CD4-positive, alpha-beta memory T cell (primary cell): ENCODE measurements at regions not wholly inside any gene's neighbourhood (a gene's known extent, or its start where the extent isn't known, plus 50 kb on each side); places are given as distances from the start of the nearest gene placed in this dataset.

Source experiments
- CTCF ChIA-PET: fragments of 350-600 bp; sonication (Branson Sonifier 250); formaldehyde crosslinking; loops from one replicate; lab custom pipeline; 2021; ENCODE audit warnings: inconsistent platforms; ENCODE audit not compliant: partially characterized antibody; lab: Charles Lee
- POLR2A ChIA-PET: fragments of 350-600 bp; sonication (Branson Sonifier 250); formaldehyde crosslinking; loops from one replicate; lab custom pipeline; 2021; ENCODE audit not compliant: partially characterized antibody; lab: Charles Lee
- DNase-seq, 5 donors: peaks; one replicate each; pipeline versions ENCODE4 v3.0.0 to v3.0.0-alpha.2; 2020 to 2022; ENCODE audit warnings: mixed read lengths in 1 of 5
- H3K27ac ChIP-seq: one replicate; pipeline ENCODE4 v1.7.0; 2013; ENCODE audit warnings: low read depth, low read length
- H3K27me3 ChIP-seq: 2 replicates; pipeline ENCODE4 v1.7.0; 2013; ENCODE audit warnings: mild to moderate bottlenecking, low read length, moderate library complexity; ENCODE audit not compliant: insufficient read depth
- H3K36me3 ChIP-seq: 2 replicates; pipeline ENCODE4 v1.7.0; 2013; ENCODE audit warnings: mild to moderate bottlenecking, low read length, moderate library complexity; ENCODE audit not compliant: insufficient read depth
- H3K4me1 ChIP-seq: 2 replicates; pipeline ENCODE4 v1.7.0; 2013; ENCODE audit warnings: mild to moderate bottlenecking, low read length, moderate library complexity; ENCODE audit not compliant: insufficient read depth
- H3K4me3 ChIP-seq, 2 donors: one replicate each; pipeline ENCODE4 v1.7.0; 2013; ENCODE audit warnings: low read length in 2 of 2, mild to moderate bottlenecking in 1 of 2
- H3K9me3 ChIP-seq, 2 donors: one replicate each; pipeline ENCODE4 v1.7.0; 2013; ENCODE audit warnings: low read length in 2 of 2, control low read depth in 1 of 2; ENCODE audit not compliant: control insufficient read depth in 1 of 2
- H3K27ac Mint-ChIP-seq, 7 donors: one replicate each; pipeline ENCODE4 v1.8.0; 2020 to 2021; ENCODE audit warnings: mixed read lengths in 7 of 7, mild to moderate bottlenecking in 6 of 7, inconsistent platforms in 3 of 7, moderate library complexity in 3 of 7
- H3K27me3 Mint-ChIP-seq, 2 donors: one replicate each; pipeline ENCODE4 v1.8.0; 2020 to 2021; ENCODE audit warnings: mixed read lengths in 2 of 2
- H3K36me3 Mint-ChIP-seq, 2 donors: one replicate each; pipeline ENCODE4 v1.8.0; 2020 to 2021; ENCODE audit warnings: mixed read lengths in 2 of 2, inconsistent platforms in 1 of 2, mild to moderate bottlenecking in 1 of 2
- H3K4me1 Mint-ChIP-seq, 4 donors: one replicate each; pipeline ENCODE4 v1.8.0; 2020 to 2021; ENCODE audit warnings: mixed read lengths in 4 of 4, mild to moderate bottlenecking in 1 of 4
- H3K4me3 Mint-ChIP-seq, 8 donors: one replicate each; pipeline ENCODE4 v1.8.0; 2020 to 2021; ENCODE audit warnings: mixed read lengths in 8 of 8, mild to moderate bottlenecking in 7 of 8, moderate library complexity in 6 of 8, inconsistent platforms in 3 of 8
- H3K9me3 Mint-ChIP-seq, 8 donors: one replicate each; pipeline ENCODE4 v1.8.0; 2020 to 2021; ENCODE audit warnings: mixed read lengths in 8 of 8, mild to moderate bottlenecking in 5 of 8, inconsistent platforms in 3 of 8, moderate library complexity in 1 of 8
- intact Hi-C: fragments of 100-400 bp; cut with micrococcal nuclease; formaldehyde crosslinking; loops from one replicate; pipeline ENCODE4 v1.15.1; 2023

- Histone ChIP-seq H3K27ac (no peak overlapping the region), H3K4me3 (no peak overlapping the region), H3K9me3 (no peaks in the 10 kb centered on the region), H3K4me1 (no peaks in the 10 kb centered on the region), H3K36me3 (no peaks in the 10 kb centered on the region), H3K27me3 (no peaks in the 10 kb centered on the region)
- no peak overlapping the region for H3K4me3 Mint-ChIP-seq
- no peak for DNase-seq
- H3K9me3 Mint-ChIP-seq: peaks cover 0 to 3% (median 0%) of the 10 kb centered on the region in 8 donors
- POLR2A ChIA-PET: no interaction called here
- H3K36me3 Mint-ChIP-seq: no peaks in the 10 kb centered on the region
- intact Hi-C loops: no loop called here
- no peaks in the 10 kb centered on the region for H3K4me1 Mint-ChIP-seq
- CTCF ChIA-PET: no interaction called here
- peaks cover 1 to 3% of the 10 kb centered on the region in 2 donors for H3K27me3 Mint-ChIP-seq
- H3K27ac Mint-ChIP-seq: no peak overlapping the region
These were observed 361.8 kb upstream of the CPEB2 start for GRCh38 chr4:14640476-14640875.

- no peak for DNase-seq
- intact Hi-C loops: no loop called here
- POLR2A ChIA-PET: no interaction called here
- no peak overlapping the region for H3K27ac ChIP-seq
- no peak overlapping the region for H3K4me3 ChIP-seq
- H3K36me3 Mint-ChIP-seq: no peaks in the 10 kb centered on the region
- no peaks in the 10 kb centered on the region for H3K4me1 Mint-ChIP-seq
- no peaks in the 10 kb centered on the region for H3K9me3 ChIP-seq
- H3K36me3 ChIP-seq: no peaks in the 10 kb centered on the region
- no peak overlapping the region for H3K4me3 Mint-ChIP-seq
- H3K27me3 Mint-ChIP-seq: peaks cover 0 to 3% of the 10 kb centered on the region in 2 donors
- peaks cover 0 to 3% (median 0%) of the 10 kb centered on the region in 8 donors for H3K9me3 Mint-ChIP-seq
- H3K27ac Mint-ChIP-seq: peak overlapping the region in 1 of 7 donors; percentile 32
- no peaks in the 10 kb centered on the region for H3K4me1 ChIP-seq
- CTCF ChIA-PET: no interaction called here
- no peaks in the 10 kb centered on the region for H3K27me3 ChIP-seq
These were observed 360.4 kb upstream of the CPEB2 start for GRCh38 chr4:14641871-14642270.

DNA sequence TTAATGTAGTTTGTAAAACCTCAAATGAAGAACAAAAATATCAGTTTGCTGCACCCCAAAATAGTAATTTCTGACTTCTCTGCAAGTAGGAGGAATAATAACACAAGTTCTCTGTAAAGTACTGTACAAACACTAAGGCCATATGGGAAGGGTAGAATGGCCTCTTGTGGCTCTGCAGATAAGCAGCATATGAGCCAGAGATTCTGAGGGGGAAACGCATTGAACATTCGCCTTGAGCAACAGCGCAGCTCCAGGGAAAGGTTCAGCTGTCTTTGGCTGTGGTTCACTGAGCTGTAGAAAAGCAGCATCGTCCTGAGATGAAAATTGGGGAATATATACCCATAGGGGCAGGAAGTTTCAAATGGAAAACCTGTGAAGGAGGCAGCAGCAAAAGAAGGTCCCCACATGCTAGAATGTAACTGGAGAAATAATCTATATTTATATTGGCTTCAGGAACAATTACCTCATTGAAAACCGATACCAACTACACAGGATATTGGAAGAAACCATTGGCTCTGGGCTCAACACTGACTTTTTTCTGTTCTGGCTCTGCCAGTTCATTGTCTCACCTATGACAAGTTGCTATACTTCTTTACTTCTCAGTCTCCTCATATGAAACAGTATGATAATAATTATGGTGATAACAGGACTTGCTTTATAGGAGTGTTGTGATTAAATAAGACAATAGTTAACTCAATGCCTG is 357.6 kb upstream of the CPEB2 start:
- Mint-ChIP-seq H3K36me3 (no peaks in the 10 kb centered on the region), H3K27ac (no peak overlapping the region), H3K27me3 (no peaks in the 10 kb centered on the region), H3K4me1 (no peaks in the 10 kb centered on the region), H3K9me3 (peaks cover 0 to 6% (median 1%) of the 10 kb centered on the region in 8 donors), H3K4me3 (no peak overlapping the region)
- no peaks in the 10 kb centered on the region for H3K27me3 ChIP-seq
- no peak overlapping the region for H3K27ac ChIP-seq
- no peaks in the 10 kb centered on the region for H3K4me1 ChIP-seq
- intact Hi-C loops: no loop called here
- H3K36me3 ChIP-seq: no peaks in the 10 kb centered on the region
- ChIA-PET POLR2A (no interaction called here), CTCF (no interaction called here)
- H3K4me3 ChIP-seq: no peak overlapping the region
- no peak for DNase-seq
- H3K9me3 ChIP-seq: no peaks in the 10 kb centered on the region

GRCh38 chr4:14646831-14647230 is 355.4 kb upstream of the CPEB2 start:
- Mint-ChIP-seq H3K27me3 (no peaks in the 10 kb centered on the region), H3K9me3 (peaks cover 0 to 7% (median 0%) of the 10 kb centered on the region in 8 donors), H3K4me1 (no peaks in the 10 kb centered on the region), H3K36me3 (no peaks in the 10 kb centered on the region), H3K4me3 (no peak overlapping the region), H3K27ac (no peak overlapping the region)
- no peak for DNase-seq
- intact Hi-C loops: no loop called here
- Histone ChIP-seq H3K9me3 (no peaks in the 10 kb centered on the region), H3K36me3 (no peaks in the 10 kb centered on the region), H3K4me1 (no peaks in the 10 kb centered on the region), H3K27me3 (no peaks in the 10 kb centered on the region), H3K4me3 (no peak overlapping the region), H3K27ac (no peak overlapping the region)
- ChIA-PET CTCF (no interaction called here), POLR2A (no interaction called here)

DNA sequence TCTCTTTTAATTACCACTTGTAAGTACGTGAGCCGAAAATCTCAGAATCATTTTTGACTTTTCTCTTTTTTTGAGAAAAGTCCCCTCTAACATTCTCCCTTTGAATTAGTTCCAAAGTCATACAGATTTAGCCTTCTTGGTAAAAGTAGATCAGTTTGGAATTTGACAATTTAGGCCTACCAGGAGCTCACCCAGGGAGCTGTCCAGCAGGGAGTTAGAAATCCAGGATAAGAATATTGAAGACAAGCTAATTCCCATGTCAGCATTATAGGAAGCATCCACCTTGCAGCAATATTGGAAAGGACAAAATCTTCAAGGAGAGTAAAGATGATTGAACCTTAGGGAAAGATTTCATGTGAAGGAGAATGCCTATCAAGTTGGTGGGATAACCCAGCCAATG is 352.2 kb upstream of the CPEB2 start:
- no peak overlapping the region for H3K27ac Mint-ChIP-seq
- H3K4me1 ChIP-seq: no peaks in the 10 kb centered on the region
- H3K9me3 ChIP-seq: no peaks in the 10 kb centered on the region
- peaks cover 0 to 12% (median 4%) of the 10 kb centered on the region in 8 donors for H3K9me3 Mint-ChIP-seq
- no peaks in the 10 kb centered on the region for H3K4me1 Mint-ChIP-seq
- H3K36me3 Mint-ChIP-seq: no peaks in the 10 kb centered on the region
- no peak overlapping the region for H3K4me3 Mint-ChIP-seq
- no peak overlapping the region for H3K27ac ChIP-seq
- intact Hi-C loops: no loop called here
- CTCF ChIA-PET: no interaction called here
- H3K4me3 ChIP-seq: no peak overlapping the region
- DNase-seq: no peak
- no peaks in the 10 kb centered on the region for H3K36me3 ChIP-seq
- peaks cover 0 to 2% of the 10 kb centered on the region in 2 donors for H3K27me3 Mint-ChIP-seq
- POLR2A ChIA-PET: no interaction called here
- no peaks in the 10 kb centered on the region for H3K27me3 ChIP-seq

GRCh38 chr4:14652522-14652921 is 349.8 kb upstream of the CPEB2 start:
- Mint-ChIP-seq H3K4me1 (no peaks in the 10 kb centered on the region), H3K4me3 (no peak overlapping the region), H3K27me3 (peaks cover 0 to 2% of the 10 kb centered on the region in 2 donors), H3K27ac (no peak overlapping the region), H3K9me3 (peaks cover 0 to 15% (median 6%) of the 10 kb centered on the region in 8 donors), H3K36me3 (no peaks in the 10 kb centered on the region)
- ChIA-PET POLR2A (no interaction called here), CTCF (no interaction called here)
- H3K27ac ChIP-seq: no peak overlapping the region
- H3K4me3 ChIP-seq: no peak overlapping the region
- no peaks in the 10 kb centered on the region for H3K36me3 ChIP-seq
- intact Hi-C loops: no loop called here
- H3K4me1 ChIP-seq: no peaks in the 10 kb centered on the region
- no peak for DNase-seq
- no peaks in the 10 kb centered on the region for H3K9me3 ChIP-seq
- no peaks in the 10 kb centered on the region for H3K27me3 ChIP-seq

- Mint-ChIP-seq H3K27ac (no peak overlapping the region), H3K36me3 (no peaks in the 10 kb centered on the region), H3K9me3 (peaks cover 0 to 15% (median 6%) of the 10 kb centered on the region in 8 donors), H3K27me3 (peaks cover 0 to 2% of the 10 kb centered on the region in 2 donors), H3K4me3 (no peak overlapping the region), H3K4me1 (no peaks in the 10 kb centered on the region)
- Histone ChIP-seq H3K27me3 (no peaks in the 10 kb centered on the region), H3K4me3 (no peak overlapping the region), H3K9me3 (no peaks in the 10 kb centered on the region), H3K36me3 (no peaks in the 10 kb centered on the region), H3K4me1 (no peaks in the 10 kb centered on the region), H3K27ac (no peak overlapping the region)
- intact Hi-C loops: no loop called here
- POLR2A ChIA-PET: no interaction called here
- DNase-seq: no peak
- CTCF ChIA-PET: no interaction called here
These were observed 348.9 kb upstream of the CPEB2 start for GRCh38 chr4:14653338-14653737.
